ENCODE measurements at regions not wholly inside any gene's neighbourhood (a gene's known extent, or its start where the extent isn't known, plus 50 kb on each side); places are given as distances from the start of the nearest gene placed in this dataset.

- no peak for ATAC-seq (ENCODE audit: low read depth)
Observed at GRCh38 chr2:145824384-145824783, 1304.5 kb upstream of the ZEB2 start.

GRCh38 chr2:145822892-145823534 is 1303.1 kb upstream of the ZEB2 start:
- no peaks in the 10 kb centered on the region for H3K9me3 ChIP-seq (ENCODE audit: severe bottlenecking)
- H3K4me3 ChIP-seq (ENCODE audit: severe bottlenecking), result no peak overlapping the region
- no peak for DNase-seq (ENCODE audit: low spot score)
- H3K27ac ChIP-seq (ENCODE audit: poor library complexity, severe bottlenecking), result no peak overlapping the region
- no peak for ATAC-seq (ENCODE audit: low read depth)
- H3K27me3 ChIP-seq (ENCODE audit: insufficient read depth, poor library complexity, severe bottlenecking), result no peaks in the 10 kb centered on the region
- H3K4me1 ChIP-seq (ENCODE audit: insufficient read depth, poor library complexity, severe bottlenecking), result no peaks in the 10 kb centered on the region
- TF ChIP-seq CTCF (IDR thresholded peaks at IDR 0.05; ENCODE audit: poor library complexity, severe bottlenecking), result no peak
- no peaks in the 10 kb centered on the region for H3K36me3 ChIP-seq (ENCODE audit: low read depth)

More at GRCh38 chr2:145824384-145824783, 1304.5 kb upstream of the ZEB2 start:
- no peak for TF ChIP-seq CTCF (IDR thresholded peaks at IDR 0.05; ENCODE audit: poor library complexity, severe bottlenecking)
- H3K4me1 ChIP-seq (ENCODE audit: insufficient read depth, poor library complexity, severe bottlenecking), result no peaks in the 10 kb centered on the region
- H3K27me3 ChIP-seq (ENCODE audit: insufficient read depth, poor library complexity, severe bottlenecking), result no peaks in the 10 kb centered on the region
- no peak for DNase-seq (ENCODE audit: low spot score)
- no peak overlapping the region for H3K27ac ChIP-seq (ENCODE audit: poor library complexity, severe bottlenecking)
- no peaks in the 10 kb centered on the region for H3K36me3 ChIP-seq (ENCODE audit: low read depth)
- no peak overlapping the region for H3K4me3 ChIP-seq (ENCODE audit: severe bottlenecking)
- H3K9me3 ChIP-seq (ENCODE audit: severe bottlenecking), result no peaks in the 10 kb centered on the region

GRCh38 chr2:145820651-145821050 is 1300.7 kb upstream of the ZEB2 start:
- H3K4me1 ChIP-seq (ENCODE audit: insufficient read depth, poor library complexity, severe bottlenecking), result no peaks in the 10 kb centered on the region
- H3K4me3 ChIP-seq (ENCODE audit: severe bottlenecking), result no peak overlapping the region
- H3K9me3 ChIP-seq (ENCODE audit: severe bottlenecking), result no peaks in the 10 kb centered on the region
- H3K36me3 ChIP-seq (ENCODE audit: low read depth), result no peaks in the 10 kb centered on the region
- ATAC-seq (ENCODE audit: low read depth) (no peak), DNase-seq (ENCODE audit: low spot score) (no peak)
- H3K27me3 ChIP-seq (ENCODE audit: insufficient read depth, poor library complexity, severe bottlenecking), result no peaks in the 10 kb centered on the region
- no peak overlapping the region for H3K27ac ChIP-seq (ENCODE audit: poor library complexity, severe bottlenecking)
- TF ChIP-seq CTCF (IDR thresholded peaks at IDR 0.05; ENCODE audit: poor library complexity, severe bottlenecking), result no peak

- no peak overlapping the region for H3K4me3 ChIP-seq (ENCODE audit: severe bottlenecking)
- TF ChIP-seq CTCF (IDR thresholded peaks at IDR 0.05; ENCODE audit: poor library complexity, severe bottlenecking), result no peak
- no peaks in the 10 kb centered on the region for H3K27me3 ChIP-seq (ENCODE audit: insufficient read depth, poor library complexity, severe bottlenecking)
- ATAC-seq (ENCODE audit: low read depth), result no peak
- no peaks in the 10 kb centered on the region for H3K4me1 ChIP-seq (ENCODE audit: insufficient read depth, poor library complexity, severe bottlenecking)
- H3K9me3 ChIP-seq (ENCODE audit: severe bottlenecking), result no peaks in the 10 kb centered on the region
- H3K27ac ChIP-seq (ENCODE audit: poor library complexity, severe bottlenecking), result no peak overlapping the region
- H3K36me3 ChIP-seq (ENCODE audit: low read depth), result no peaks in the 10 kb centered on the region
- no peak for DNase-seq (ENCODE audit: low spot score)
Observed at GRCh38 chr2:145818890-145819504, 1299.1 kb upstream of the ZEB2 start.

GRCh38 chr2:145815933-145816332 is 1296.0 kb upstream of the ZEB2 start:
- TF ChIP-seq CTCF (IDR thresholded peaks at IDR 0.05; ENCODE audit: poor library complexity, severe bottlenecking), result no peak
- Histone ChIP-seq H3K4me3 (ENCODE audit: severe bottlenecking) (no peak overlapping the region), H3K36me3 (ENCODE audit: low read depth) (no peaks in the 10 kb centered on the region), H3K27ac (ENCODE audit: poor library complexity, severe bottlenecking) (no peak overlapping the region), H3K27me3 (ENCODE audit: insufficient read depth, poor library complexity, severe bottlenecking) (no peaks in the 10 kb centered on the region), H3K9me3 (ENCODE audit: severe bottlenecking) (no peaks in the 10 kb centered on the region), H3K4me1 (ENCODE audit: insufficient read depth, poor library complexity, severe bottlenecking) (no peaks in the 10 kb centered on the region)
- ATAC-seq (ENCODE audit: low read depth) (no peak), DNase-seq (ENCODE audit: low spot score) (no peak)

Measured in RWPE2 (cell line).